K562 (cell line): ENCODE measurements at regions not wholly inside any gene's neighbourhood (a gene's known extent, or its start where the extent isn't known, plus 50 kb on each side); places are given as distances from the start of the nearest gene placed in this dataset.

Source experiments
- ATAC-seq: fragments of 200-7000 bp; cut with Tn5 transposase; 3 replicates; pipeline ENCODE4 v1.9.1; 2020; ENCODE audit warnings: moderate library complexity
- BruUV-seq: library from RNA; stranded (reverse); fragments of 400-500 nt; replicated peaks from 2 replicates; lab custom pipeline; 2021; lab: Mats Ljungman, UMichigan
- CTCF ChIA-PET: fragments of 300-600 bp; formaldehyde crosslinking; extraction: SDS; loops from one replicate; lab custom pipeline; 2021; ENCODE audit warnings: low intra/inter-chr PET ratio; lab: Yijun Ruan, JAX
- POLR2A ChIA-PET: fragments of 300-600, 350-650 bp; sonication (Branson Sonifier 250); formaldehyde crosslinking; extraction: SDS; loops from one replicate; lab custom pipeline; 2021; ENCODE audit warnings: antibody characterized with exemption, inconsistent platforms; lab: Yijun Ruan, JAX
- DNase-seq, 4 experiments: peaks; one replicate each; pipeline versions ENCODE4 v3.0.0 to v3.0.0-alpha.2; 2011 to 2018; ENCODE audit warnings: low spot score in 3 of 4, mixed read lengths in 3 of 4; ENCODE audit errors: extremely low read depth in 1 of 4
- FAIRE-seq: peaks from 2 replicates; lab custom pipeline; 2011; peaks lifted over from hg19 to GRCh38; lab: Jason Lieb, UNC
- H2AFZ ChIP-seq: 2 replicates; pipeline ENCODE4 v1.6.0; 2011; ENCODE audit warnings: low read depth, low read length, control low read depth, inconsistent platforms
- H3K27ac ChIP-seq: fragments of 200-600 bp; 3 replicates; pipeline ENCODE4 v1.8.0; 2011; ENCODE audit warnings: low read depth, mild to moderate bottlenecking, control low read depth, inconsistent platforms, low read length, moderate library complexity, mixed read lengths; ENCODE audit errors: extremely low read depth
- H3K27me3 ChIP-seq, 2 experiments: fragments of 300-600 bp in 1 of 2; 2 replicates in 1 of 2; 3 replicates in 1 of 2; pipeline versions ENCODE4 v1.6.0 to v1.8.0; 2011; ENCODE audit warnings: inconsistent platforms in 2 of 2, low read length in 2 of 2, mild to moderate bottlenecking in 1 of 2, mixed read lengths in 1 of 2, moderate library complexity in 1 of 2; ENCODE audit not compliant: control insufficient read depth in 2 of 2, insufficient read depth in 2 of 2
- H3K36me3 ChIP-seq: fragments of 300-600 bp; 3 replicates; pipeline ENCODE4 v1.8.0; 2011; ENCODE audit warnings: mild to moderate bottlenecking, low read length, inconsistent platforms; ENCODE audit not compliant: control insufficient read depth, insufficient read depth
- H3K4me1 ChIP-seq, 2 experiments: fragments of 200-600 bp in 1 of 2; replicated peaks in 1 of 2; 2 replicates in 1 of 2; 3 replicates in 1 of 2; pipeline versions ENCODE4 v1.5.1 to v1.8.0; 2011; ENCODE audit warnings: inconsistent platforms in 2 of 2, low read length in 2 of 2, mild to moderate bottlenecking in 1 of 2, mixed read lengths in 1 of 2, moderate library complexity in 1 of 2; ENCODE audit not compliant: control insufficient read depth in 2 of 2, insufficient read depth in 2 of 2
- H3K4me2 ChIP-seq: 2 replicates; pipeline ENCODE4 v1.6.1; 2011; ENCODE audit warnings: low read length, control low read depth, inconsistent platforms, mixed read lengths; ENCODE audit not compliant: insufficient read depth
- H3K4me3 ChIP-seq: fragments of 200-600 bp; sonication (generic), shearing (Covaris generic); 2 replicates; pipeline ENCODE4 v1.5.1; 2016; ENCODE audit warnings: control low read depth, inconsistent platforms
- H3K79me2 ChIP-seq: fragments of 200-600 bp; 3 replicates; pipeline ENCODE4 v1.8.0; 2011; ENCODE audit warnings: low read length, inconsistent platforms; ENCODE audit not compliant: control insufficient read depth, insufficient read depth
- H3K9ac ChIP-seq, 2 experiments: 2 replicates each; pipeline versions ENCODE4 v1.6.0 to v1.6.1; 2011; ENCODE audit warnings: low read depth in 2 of 2, low read length in 2 of 2, control low read depth in 1 of 2, inconsistent platforms in 1 of 2, mild to moderate bottlenecking in 1 of 2, mixed read lengths in 1 of 2; ENCODE audit not compliant: insufficient read depth in 1 of 2
- H3K9me1 ChIP-seq: one replicate; pipeline ENCODE4 v1.6.0; 2011; ENCODE audit warnings: inconsistent platforms, mild to moderate bottlenecking, low read length, moderate library complexity; ENCODE audit not compliant: control insufficient read depth, insufficient read depth
- H3K9me3 ChIP-seq: replicated peaks from 2 replicates; pipeline ENCODE4 v1.5.1; 2011; ENCODE audit warnings: low read depth, low read length, inconsistent platforms; ENCODE audit not compliant: control insufficient read depth, insufficient read depth
- H4K20me1 ChIP-seq: replicated peaks from 2 replicates; pipeline ENCODE4 v1.6.1; 2011; ENCODE audit warnings: low read length, inconsistent platforms, mixed read lengths; ENCODE audit not compliant: control insufficient read depth, insufficient read depth
- KLF10 ChIP-seq: fragments of 250-450 bp; sonication (Bioruptor Pico); IDR thresholded peaks from 2 replicates; pipeline ENCODE4 v1.6.1; 2021; ENCODE audit warnings: matching md5 sums
- MAFK ChIP-seq: IDR thresholded peaks from 2 replicates; pipeline ENCODE4 v1.6.1; 2011; ENCODE audit warnings: low read length, improper control_type of control experiment
- MTA2 ChIP-seq: fragments of 450-650 bp; IDR thresholded peaks from 2 replicates; pipeline ENCODE4 v1.6.1; 2016; ENCODE audit warnings: low read depth
- NCOA6 ChIP-seq: fragments of 450-650 bp; IDR thresholded peaks from 2 replicates; pipeline ENCODE4 v1.6.1; 2017; ENCODE audit warnings: mild to moderate bottlenecking
- TCF3 ChIP-seq: sonication (generic); formaldehyde crosslinking; IDR thresholded peaks from 2 replicates; pipeline ENCODE4 v1.4.0; 2020; ENCODE audit warnings: mild to moderate bottlenecking, missing genetic modification reagents
- ZNF589 ChIP-seq: fragments of 200-800 bp; sonication (Bioruptor generic); IDR thresholded peaks from 2 replicates; pipeline ENCODE4 v1.6.1; 2016; ENCODE audit warnings: low read depth, missing genetic modification characterization, missing compliant biosample characterization
- ZNF766 ChIP-seq: fragments of 200-800 bp; sonication (Bioruptor generic); conservative IDR thresholded peaks from 2 replicates; pipeline ENCODE4 v1.6.1; 2016; ENCODE audit warnings: missing genetic modification characterization, missing compliant biosample characterization
- WGBS: fragments of 100-300 bp; shearing (Covaris generic); methylation state at CpG from one replicate; pipeline ENCODE4 v1.1.6; 2016; ENCODE audit warnings: low coverage, mixed read lengths; ENCODE audit not compliant: insufficient coverage; ENCODE audit errors: missing lambda C conversion rate; 5-methylcytosine and 5-hydroxymethylcytosine counted together
- in situ Hi-C: fragments of 300-500 bp; cut with MboI; formaldehyde crosslinking; loops from 4 replicates; pipeline ENCODE4 v1.15.0; 2018; ENCODE audit warnings: inconsistent platforms, mixed read lengths
- intact Hi-C: fragments of 100-400 bp; cut with micrococcal nuclease; formaldehyde crosslinking; loops from 2 replicates; pipeline ENCODE4 v1.14.2; 2022
- TF ChIP-seq, protein P1 (sequence below): sonication (generic); formaldehyde crosslinking; IDR thresholded peaks from 2 replicates; pipeline ENCODE4 v1.8.0; 2022; ENCODE audit warnings: missing genetic modification reagents, mild to moderate bottlenecking, moderate library complexity, borderline replicate concordance

DNA sequence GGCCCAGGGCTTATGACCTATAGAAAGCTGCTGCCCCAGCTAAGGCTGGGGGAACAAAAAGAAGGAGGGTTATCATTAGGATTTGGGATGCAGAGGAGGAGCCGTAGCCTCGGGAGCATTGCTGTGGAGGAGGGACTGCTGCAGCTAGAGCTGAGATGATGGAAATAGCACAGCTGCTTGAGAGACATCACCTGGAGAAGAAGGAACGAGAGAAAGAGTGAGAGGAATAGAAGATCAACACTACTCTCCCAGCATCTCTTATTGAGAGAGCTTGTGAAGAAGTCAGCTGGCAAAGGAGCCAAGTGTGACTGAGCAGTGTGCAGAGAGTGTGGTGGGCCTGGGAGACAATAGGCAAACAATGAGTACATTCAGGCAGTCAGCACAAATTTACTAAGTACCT, 100.7 kb upstream of the PLET1 start:
- BruUV-seq = no TSS peak
- CTCF ChIA-PET = no interaction called here

DNA sequence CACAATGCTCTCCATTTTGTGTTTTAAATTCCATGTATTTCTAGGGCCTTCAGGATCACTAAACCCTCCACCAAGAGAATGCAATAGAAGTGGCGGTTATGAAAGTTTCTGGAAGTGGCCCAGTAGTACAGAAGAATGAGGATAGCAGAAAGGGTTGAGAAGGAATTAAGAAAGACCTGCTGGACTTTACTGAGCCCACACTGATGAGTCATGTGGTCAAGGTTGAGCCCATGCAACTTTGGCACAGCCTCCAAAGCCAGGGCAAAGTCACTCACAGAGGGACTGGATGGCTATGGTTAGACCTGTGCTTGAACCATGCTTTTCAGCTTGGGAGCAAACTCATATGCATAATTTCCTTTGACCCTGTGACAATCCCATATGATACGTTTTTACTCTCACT, 102.9 kb upstream of the PLET1 start:
- BruUV-seq = no TSS peak
- POLR2A ChIA-PET = no interaction called here

More for the DNA sequence above, 100.7 kb upstream of the PLET1 start:
- TF ChIP-seq NCOA6 (no peak), TCF3 (CRISPR knock-in tag) (no peak), KLF10 (CRISPR knock-in tag) (no peak), ZNF766 (CRISPR knock-in tag) (no peak), MAFK (no peak)
- H3K27ac ChIP-seq = no peak overlapping the region
- DNase-seq = no peak
- peaks cover 0 to 8% of the 10 kb centered on the region in 2 experiments; a peak in 1 of 5 replicates for H3K4me1 ChIP-seq
- POLR2A ChIA-PET = interaction anchor here (0.7 kb wide), 1 partner anchor 31 kb away, joined by 3 read pairs; no protein-coding TSS in a partner anchor
- FAIRE-seq = no peak
- H3K9me3 ChIP-seq = no peaks in the 10 kb centered on the region
- no peak for ATAC-seq
- no peaks in the 10 kb centered on the region for H3K79me2 ChIP-seq
- in situ Hi-C loops = no loop called here
- 6% methylated on average over 3 of the region's 3 CpGs for WGBS
- H3K9me1 ChIP-seq = no peaks in the 10 kb centered on the region
- no peaks in the 10 kb centered on the region for H3K36me3 ChIP-seq
- no peak overlapping the region for H3K4me2 ChIP-seq
- no peak overlapping the region for H3K4me3 ChIP-seq
- H4K20me1 ChIP-seq = no peaks in the 10 kb centered on the region; the same call in 1 of the 2 replicates
- H3K27me3 ChIP-seq = peaks cover 5 to 28% of the 10 kb centered on the region in 2 experiments; a peak in 4 of 5 replicates
- H2AFZ ChIP-seq = no peak overlapping the region
- H3K9ac ChIP-seq = no peak overlapping the region
- intact Hi-C loops = no loop called here

More for the DNA sequence above, 102.9 kb upstream of the PLET1 start:
- Histone ChIP-seq H3K4me1 (peaks cover 0 to 8% of the 10 kb centered on the region in 2 experiments; a peak in 1 of 5 replicates), H4K20me1 (no peaks in the 10 kb centered on the region; the same call in 1 of the 2 replicates), H3K9me3 (no peaks in the 10 kb centered on the region), H3K9me1 (no peaks in the 10 kb centered on the region), H3K27me3 (peaks cover 5 to 27% of the 10 kb centered on the region in 2 experiments; a peak in 4 of 5 replicates), H3K27ac (no peak overlapping the region), H3K79me2 (no peaks in the 10 kb centered on the region), H3K4me3 (no peak overlapping the region), H3K4me2 (no peak overlapping the region), H3K36me3 (no peaks in the 10 kb centered on the region)
- WGBS = 11% methylated on average over 2 of the region's 2 CpGs
- no peak for ATAC-seq
- no peak for FAIRE-seq
- in situ Hi-C loops = no loop called here
- no peak for DNase-seq
- CTCF ChIA-PET = interaction anchor here (0.6 kb wide), 1 partner anchor 101 kb away, joined by 3 read pairs; no protein-coding TSS in a partner anchor
- TF ChIP-seq MTA2 = no peak
- no peak for TF ChIP-seq ZNF589 (CRISPR knock-in tag)
- TF ChIP-seq, protein P1, sequence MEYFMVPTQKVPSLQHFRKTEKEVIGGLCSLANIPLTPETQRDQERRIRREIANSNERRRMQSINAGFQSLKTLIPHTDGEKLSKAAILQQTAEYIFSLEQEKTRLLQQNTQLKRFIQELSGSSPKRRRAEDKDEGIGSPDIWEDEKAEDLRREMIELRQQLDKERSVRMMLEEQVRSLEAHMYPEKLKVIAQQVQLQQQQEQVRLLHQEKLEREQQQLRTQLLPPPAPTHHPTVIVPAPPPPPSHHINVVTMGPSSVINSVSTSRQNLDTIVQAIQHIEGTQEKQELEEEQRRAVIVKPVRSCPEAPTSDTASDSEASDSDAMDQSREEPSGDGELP (CRISPR knock-in tag) = no peak
- TF ChIP-seq, all 486 proteins: peak for 0
- intact Hi-C loops = no loop called here
- Histone ChIP-seq H2AFZ (no peak overlapping the region), H3K9ac (no peak overlapping the region)
